GM12878 (cell line): ENCODE measurements at regions not wholly inside any gene's neighbourhood (a gene's known extent, or its start where the extent isn't known, plus 50 kb on each side); places are given as distances from the start of the nearest gene placed in this dataset.

Experiments
- ATAC-seq: fragments of 200-7000 bp; cut with Tn5 transposase; 3 replicates; pipeline ENCODE4 v1.9.1; 2020; ENCODE audit warnings: mild to moderate bottlenecking, moderate library complexity
- BruUV-seq: library from RNA; stranded (reverse); fragments of 400-500 nt; replicated peaks from 2 replicates; lab custom pipeline; 2021; lab: Mats Ljungman, UMichigan
- CTCF ChIA-PET: fragments of 300-600 bp; sonication (Branson Sonifier 250); formaldehyde crosslinking; extraction: SDS; loops from one replicate; lab custom pipeline; 2021; ENCODE audit warnings: inconsistent platforms; lab: Yijun Ruan, JAX
- POLR2A ChIA-PET: fragments of 350-600 bp; formaldehyde crosslinking; extraction: SDS; loops from one replicate; lab custom pipeline; 2021; ENCODE audit warnings: inconsistent platforms; lab: Charles Lee
- RAD21 ChIA-PET: fragments of 300-600 bp; sonication (Branson Sonifier 250); formaldehyde crosslinking; loops from one replicate; lab custom pipeline; 2023; ENCODE audit warnings: antibody characterized with exemption; ENCODE audit not compliant: unreplicated experiment; lab: Charles Lee
- SMC1A ChIA-PET: fragments of 300-600 bp; sonication (Branson Sonifier 250); formaldehyde crosslinking; loops from one replicate; lab custom pipeline; 2023; ENCODE audit not compliant: unreplicated experiment, uncharacterized antibody; lab: Charles Lee
- DNase-seq: peaks from one replicate; pipeline ENCODE4 v3.0.0-alpha.2; 2011; ENCODE audit warnings: low read depth, low spot score
- FAIRE-seq: peaks from 3 replicates; lab custom pipeline; 2011; peaks lifted over from hg19 to GRCh38; lab: Jason Lieb, UNC
- H2AFZ ChIP-seq: 2 replicates; pipeline ENCODE4 v1.6.0; 2011; ENCODE audit warnings: low read depth, low read length, control low read depth; ENCODE audit not compliant: control insufficient read depth
- H3K27ac ChIP-seq: 2 replicates; pipeline ENCODE4 v1.5.1; 2011; ENCODE audit warnings: control low read depth; ENCODE audit not compliant: control insufficient read depth, insufficient read depth
- H3K27me3 ChIP-seq, 2 experiments: replicated peaks in 1 of 2; 2 replicates each; pipeline versions ENCODE4 v1.6.0 to v1.6.1; 2011; ENCODE audit warnings: low read length in 1 of 2; ENCODE audit not compliant: control insufficient read depth in 2 of 2, insufficient read depth in 2 of 2
- H3K36me3 ChIP-seq, 2 experiments: 2 replicates each; pipeline ENCODE4 v1.5.1; 2011; ENCODE audit warnings: low read length in 1 of 2; ENCODE audit not compliant: control insufficient read depth in 2 of 2, insufficient read depth in 2 of 2
- H3K4me1 ChIP-seq: 2 replicates; pipeline ENCODE4 v1.6.1; 2011; ENCODE audit warnings: mild to moderate bottlenecking, low read length, moderate library complexity, mixed read lengths; ENCODE audit not compliant: control insufficient read depth, insufficient read depth
- H3K4me2 ChIP-seq: 2 replicates; pipeline ENCODE4 v1.6.0; 2011; ENCODE audit warnings: control low read depth; ENCODE audit not compliant: control insufficient read depth, insufficient read depth
- H3K4me3 ChIP-seq: fragments of 200-600 bp; sonication (generic); 2 replicates; pipeline ENCODE4 v1.5.1; 2016
- H3K79me2 ChIP-seq: 2 replicates; pipeline ENCODE4 v1.6.0; 2011; ENCODE audit warnings: low read length; ENCODE audit not compliant: control insufficient read depth, insufficient read depth
- H3K9ac ChIP-seq: 2 replicates; pipeline ENCODE4 v1.8.0; 2011; ENCODE audit warnings: low read length, control low read depth, mixed read lengths; ENCODE audit not compliant: control insufficient read depth, insufficient read depth
- H3K9me3 ChIP-seq: replicated peaks from 3 replicates; pipeline ENCODE4 v1.5.1; 2011; ENCODE audit warnings: mild to moderate bottlenecking, low read length; ENCODE audit not compliant: control insufficient read depth, insufficient read depth
- H4K20me1 ChIP-seq: 2 replicates; pipeline ENCODE4 v1.6.0; 2011; ENCODE audit not compliant: control insufficient read depth, insufficient read depth
- BCL11A ChIP-seq: IDR thresholded peaks from 2 replicates; pipeline ENCODE4 v1.6.1; 2011; ENCODE audit warnings: low read depth, low read length
- CHD2 ChIP-seq: IDR thresholded peaks from 2 replicates; pipeline ENCODE4 v1.6.1; 2011; ENCODE audit warnings: low read depth, low read length, improper control_type of control experiment, borderline replicate concordance
- GATAD2B ChIP-seq: fragments of 450-650 bp; conservative IDR thresholded peaks from 2 replicates; pipeline ENCODE4 v1.6.1; 2017; ENCODE audit warnings: low read depth, mild to moderate bottlenecking, moderate library complexity
- IKZF1 ChIP-seq: fragments of 450-650 bp; conservative IDR thresholded peaks from 2 replicates; pipeline ENCODE4 v1.6.1; 2017; ENCODE audit warnings: antibody characterized with exemption, mild to moderate bottlenecking
- MXI1 ChIP-seq: fragments of 150-350 bp; IDR thresholded peaks from 2 replicates; pipeline ENCODE4 v1.6.1; 2011; ENCODE audit warnings: low read depth, mild to moderate bottlenecking, inconsistent platforms, low read length, improper control_type of control experiment
- PML ChIP-seq: IDR thresholded peaks from 2 replicates; pipeline ENCODE4 v1.6.1; 2012; ENCODE audit warnings: low read length, inconsistent platforms
- RB1 ChIP-seq: fragments of 450-650 bp; formaldehyde crosslinking; IDR thresholded peaks from 2 replicates; pipeline ENCODE4 v1.6.1; 2017; ENCODE audit warnings: mild to moderate bottlenecking, borderline replicate concordance
- SUPT20H ChIP-seq: IDR thresholded peaks from 2 replicates; pipeline ENCODE4 v1.6.1; 2011; ENCODE audit warnings: low read depth, mild to moderate bottlenecking, low read length, moderate library complexity, borderline replicate concordance; ENCODE audit not compliant: control insufficient read depth
- WGBS: methylation state at CpG from one replicate; pipeline ENCODE4 v1.1.6; 2016; ENCODE audit warnings: low lambda C conversion rate; ENCODE audit not compliant: insufficient replicate concordance, insufficient coverage; ENCODE audit errors: missing lambda C conversion rate; 5-methylcytosine and 5-hydroxymethylcytosine counted together
- in situ Hi-C: fragments of 300-500 bp; cut with MboI; formaldehyde crosslinking; loops from 9 replicates; pipeline ENCODE4 v1.14.3; 2018; ENCODE audit warnings: mixed read lengths
- intact Hi-C: fragments of 100-400 bp; cut with micrococcal nuclease; formaldehyde crosslinking; loops from one replicate; pipeline ENCODE4 v1.14.2; 2022; ENCODE audit not compliant: unreplicated experiment
- TF ChIP-seq, protein P1 (sequence below): fragments of 450-650 bp; IDR thresholded peaks from 2 replicates; pipeline ENCODE4 v1.6.1; 2014; ENCODE audit warnings: mild to moderate bottlenecking
- TF ChIP-seq, protein P2 (sequence below): fragments of 450-650 bp; formaldehyde crosslinking; IDR thresholded peaks from 2 replicates; pipeline ENCODE4 v1.5.0; 2022; ENCODE audit warnings: mild to moderate bottlenecking, missing genetic modification characterization
- TF ChIP-seq, protein P3 (sequence below): fragments of 150-350 bp; IDR thresholded peaks from 2 replicates; pipeline ENCODE4 v1.6.1; 2014; ENCODE audit warnings: mild to moderate bottlenecking, low read depth, low read length

- Histone ChIP-seq H3K4me1 (no peaks in the 10 kb centered on the region), H2AFZ (no peak overlapping the region), H3K4me3 (no peak overlapping the region), H3K9me3 (no peaks in the 10 kb centered on the region; the same call in 1 of the 3 replicates), H3K79me2 (no peaks in the 10 kb centered on the region), H3K9ac (no peak overlapping the region), H4K20me1 (no peaks in the 10 kb centered on the region), H3K4me2 (no peak overlapping the region), H3K27me3 (no peaks in the 10 kb centered on the region), H3K27ac (no peak overlapping the region), H3K36me3 (no peaks in the 10 kb centered on the region)
- SMC1A ChIA-PET = interaction anchor here (1.1 to 1.5 kb wide), 2 partner anchors 9 to 11 kb away, joined by 3 to 5 read pairs; no protein-coding TSS in a partner anchor
- TF ChIP-seq, protein P1, sequence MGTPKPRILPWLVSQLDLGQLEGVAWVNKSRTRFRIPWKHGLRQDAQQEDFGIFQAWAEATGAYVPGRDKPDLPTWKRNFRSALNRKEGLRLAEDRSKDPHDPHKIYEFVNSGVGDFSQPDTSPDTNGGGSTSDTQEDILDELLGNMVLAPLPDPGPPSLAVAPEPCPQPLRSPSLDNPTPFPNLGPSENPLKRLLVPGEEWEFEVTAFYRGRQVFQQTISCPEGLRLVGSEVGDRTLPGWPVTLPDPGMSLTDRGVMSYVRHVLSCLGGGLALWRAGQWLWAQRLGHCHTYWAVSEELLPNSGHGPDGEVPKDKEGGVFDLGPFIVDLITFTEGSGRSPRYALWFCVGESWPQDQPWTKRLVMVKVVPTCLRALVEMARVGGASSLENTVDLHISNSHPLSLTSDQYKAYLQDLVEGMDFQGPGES = no peak
- TF ChIP-seq PML (no peak), BCL11A (no peak), SUPT20H (no peak), CHD2 (no peak), GATAD2B (no peak), RB1 (no peak), MXI1 (no peak), IKZF1 (no peak)
- TF ChIP-seq, protein P2, sequence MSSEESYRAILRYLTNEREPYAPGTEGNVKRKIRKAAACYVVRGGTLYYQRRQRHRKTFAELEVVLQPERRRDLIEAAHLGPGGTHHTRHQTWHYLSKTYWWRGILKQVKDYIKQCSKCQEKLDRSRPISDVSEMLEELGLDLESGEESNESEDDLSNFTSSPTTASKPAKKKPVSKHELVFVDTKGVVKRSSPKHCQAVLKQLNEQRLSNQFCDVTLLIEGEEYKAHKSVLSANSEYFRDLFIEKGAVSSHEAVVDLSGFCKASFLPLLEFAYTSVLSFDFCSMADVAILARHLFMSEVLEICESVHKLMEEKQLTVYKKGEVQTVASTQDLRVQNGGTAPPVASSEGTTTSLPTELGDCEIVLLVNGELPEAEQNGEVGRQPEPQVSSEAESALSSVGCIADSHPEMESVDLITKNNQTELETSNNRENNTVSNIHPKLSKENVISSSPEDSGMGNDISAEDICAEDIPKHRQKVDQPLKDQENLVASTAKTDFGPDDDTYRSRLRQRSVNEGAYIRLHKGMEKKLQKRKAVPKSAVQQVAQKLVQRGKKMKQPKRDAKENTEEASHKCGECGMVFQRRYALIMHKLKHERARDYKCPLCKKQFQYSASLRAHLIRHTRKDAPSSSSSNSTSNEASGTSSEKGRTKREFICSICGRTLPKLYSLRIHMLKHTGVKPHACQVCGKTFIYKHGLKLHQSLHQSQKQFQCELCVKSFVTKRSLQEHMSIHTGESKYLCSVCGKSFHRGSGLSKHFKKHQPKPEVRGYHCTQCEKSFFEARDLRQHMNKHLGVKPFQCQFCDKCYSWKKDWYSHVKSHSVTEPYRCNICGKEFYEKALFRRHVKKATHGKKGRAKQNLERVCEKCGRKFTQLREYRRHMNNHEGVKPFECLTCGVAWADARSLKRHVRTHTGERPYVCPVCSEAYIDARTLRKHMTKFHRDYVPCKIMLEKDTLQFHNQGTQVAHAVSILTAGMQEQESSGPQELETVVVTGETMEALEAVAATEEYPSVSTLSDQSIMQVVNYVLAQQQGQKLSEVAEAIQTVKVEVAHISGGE (CRISPR knock-in tag) = no peak
- TF ChIP-seq, protein P3, sequence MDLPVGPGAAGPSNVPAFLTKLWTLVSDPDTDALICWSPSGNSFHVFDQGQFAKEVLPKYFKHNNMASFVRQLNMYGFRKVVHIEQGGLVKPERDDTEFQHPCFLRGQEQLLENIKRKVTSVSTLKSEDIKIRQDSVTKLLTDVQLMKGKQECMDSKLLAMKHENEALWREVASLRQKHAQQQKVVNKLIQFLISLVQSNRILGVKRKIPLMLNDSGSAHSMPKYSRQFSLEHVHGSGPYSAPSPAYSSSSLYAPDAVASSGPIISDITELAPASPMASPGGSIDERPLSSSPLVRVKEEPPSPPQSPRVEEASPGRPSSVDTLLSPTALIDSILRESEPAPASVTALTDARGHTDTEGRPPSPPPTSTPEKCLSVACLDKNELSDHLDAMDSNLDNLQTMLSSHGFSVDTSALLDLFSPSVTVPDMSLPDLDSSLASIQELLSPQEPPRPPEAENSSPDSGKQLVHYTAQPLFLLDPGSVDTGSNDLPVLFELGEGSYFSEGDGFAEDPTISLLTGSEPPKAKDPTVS = no peak
- CTCF ChIA-PET = interaction anchor here (0.6 to 1.5 kb wide), 2 partner anchors 22 to 207 kb away, joined by 3 to 4 read pairs; no protein-coding TSS in a partner anchor
- in situ Hi-C loops = no loop called here
- FAIRE-seq = no peak
- no TSS peak for BruUV-seq
- no peak for ATAC-seq
- RAD21 ChIA-PET = no interaction called here
- WGBS = 40% methylated on average over 2 of the region's 2 CpGs
- POLR2A ChIA-PET = no interaction called here
- DNase-seq = no peak
- intact Hi-C loops = no loop called here
These were observed 120.0 kb upstream of the TGFBR2 start for GRCh38 chr3:30486368-30486767.
